Hematopoietic multipotent progenitor cell treated with erythropoietin and hydrocortisone succinate and interleukin-3 and kit ligand, for 17 days (in vitro differentiated cells): ENCODE measurements at regions not wholly inside any gene's neighbourhood (a gene's known extent, or its start where the extent isn't known, plus 50 kb on each side); places are given as distances from the start of the nearest gene placed in this dataset.

Source experiments
- DNase-seq: peaks from one replicate; pipeline ENCODE4 v3.0.0-alpha.2; 2015; ENCODE audit warnings: low spot score

- no peak for DNase-seq
These were observed 110.2 kb upstream of the FOXQ1 start for GRCh38 chr6:1201547-1202200.

- DNase-seq: no peak
These were observed 111.3 kb upstream of the FOXQ1 start for GRCh38 chr6:1200409-1201101.

- no peak for DNase-seq
These were observed 111.9 kb upstream of the FOXQ1 start for GRCh38 chr6:1200081-1200408.

- no peak for DNase-seq
These were observed 114.6 kb upstream of the FOXQ1 start for GRCh38 chr6:1197309-1197708.

- DNase-seq: no peak
These were observed 120.7 kb upstream of the FOXQ1 start for GRCh38 chr6:1191141-1191630.

GRCh38 chr6:1190366-1190765 lies 121.5 kb upstream of the FOXQ1 start:
- DNase-seq: no peak

GRCh38 chr6:1188199-1188598 lies 123.7 kb upstream of the FOXQ1 start:
- DNase-seq: no peak

- DNase-seq: no peak
These were observed 124.4 kb upstream of the FOXQ1 start for GRCh38 chr6:1187293-1188131.

GRCh38 chr6:1184318-1184717 lies 127.6 kb upstream of the FOXQ1 start:
- no peak for DNase-seq

- no peak for DNase-seq
These were observed 129.0 kb upstream of the FOXQ1 start for GRCh38 chr6:1182722-1183521.

GRCh38 chr6:1181939-1182605 lies 129.8 kb upstream of the FOXQ1 start:
- DNase-seq: no peak

- DNase-seq: no peak
These were observed 132.1 kb upstream of the FOXQ1 start for GRCh38 chr6:1179571-1180459.

GRCh38 chr6:1178590-1178989 lies 133.3 kb upstream of the FOXQ1 start:
- no peak for DNase-seq

- no peak for DNase-seq
These were observed 135.3 kb upstream of the FOXQ1 start for GRCh38 chr6:1176567-1176966.

GRCh38 chr6:1175877-1176276 lies 136.0 kb upstream of the FOXQ1 start:
- DNase-seq: no peak

GRCh38 chr6:1170794-1171193 lies 141.1 kb upstream of the FOXQ1 start:
- DNase-seq: no peak

GRCh38 chr6:1164600-1164999 lies 147.3 kb upstream of the FOXQ1 start:
- no peak for DNase-seq

- no peak for DNase-seq
These were observed 148.4 kb upstream of the FOXQ1 start for GRCh38 chr6:1163501-1163900.

- no peak for DNase-seq
These were observed 149.3 kb upstream of the FOXQ1 start for GRCh38 chr6:1162367-1163275.
